ENCODE measurements at regions not wholly inside any gene's neighbourhood (a gene's known extent, or its start where the extent isn't known, plus 50 kb on each side); places are given as distances from the start of the nearest gene placed in this dataset.

DNA sequence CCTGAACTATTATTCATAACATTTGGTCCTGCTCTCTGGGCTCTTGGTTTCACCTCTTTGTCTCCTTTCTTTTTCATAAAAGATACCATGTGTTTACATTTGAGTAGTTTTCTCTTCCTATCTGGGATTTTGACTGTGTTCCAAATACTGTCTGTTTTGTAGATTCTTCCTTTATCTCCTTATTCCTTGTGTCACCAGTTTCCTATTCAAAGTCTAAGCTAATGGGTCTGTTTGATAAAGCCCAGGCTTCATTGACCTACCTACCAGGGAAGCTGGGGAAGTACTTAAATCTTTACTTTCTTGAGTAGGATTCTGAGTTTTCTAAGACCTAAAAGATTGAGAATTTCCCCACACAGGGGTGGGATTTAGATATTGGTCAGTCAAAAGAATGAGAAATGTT is 409.5 kb downstream of the RAPGEF2 start:
- TF ChIP-seq, protein P1, sequence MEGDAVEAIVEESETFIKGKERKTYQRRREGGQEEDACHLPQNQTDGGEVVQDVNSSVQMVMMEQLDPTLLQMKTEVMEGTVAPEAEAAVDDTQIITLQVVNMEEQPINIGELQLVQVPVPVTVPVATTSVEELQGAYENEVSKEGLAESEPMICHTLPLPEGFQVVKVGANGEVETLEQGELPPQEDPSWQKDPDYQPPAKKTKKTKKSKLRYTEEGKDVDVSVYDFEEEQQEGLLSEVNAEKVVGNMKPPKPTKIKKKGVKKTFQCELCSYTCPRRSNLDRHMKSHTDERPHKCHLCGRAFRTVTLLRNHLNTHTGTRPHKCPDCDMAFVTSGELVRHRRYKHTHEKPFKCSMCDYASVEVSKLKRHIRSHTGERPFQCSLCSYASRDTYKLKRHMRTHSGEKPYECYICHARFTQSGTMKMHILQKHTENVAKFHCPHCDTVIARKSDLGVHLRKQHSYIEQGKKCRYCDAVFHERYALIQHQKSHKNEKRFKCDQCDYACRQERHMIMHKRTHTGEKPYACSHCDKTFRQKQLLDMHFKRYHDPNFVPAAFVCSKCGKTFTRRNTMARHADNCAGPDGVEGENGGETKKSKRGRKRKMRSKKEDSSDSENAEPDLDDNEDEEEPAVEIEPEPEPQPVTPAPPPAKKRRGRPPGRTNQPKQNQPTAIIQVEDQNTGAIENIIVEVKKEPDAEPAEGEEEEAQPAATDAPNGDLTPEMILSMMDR (conservative IDR thresholded peaks at IDR 0.05; ENCODE audit: low read depth, low read length), result no peak
- TF ChIP-seq EZH2 (IDR thresholded peaks at IDR 0.05; ENCODE audit: borderline replicate concordance, low read depth, low read length, poor library complexity, severe bottlenecking), result no peak

Measured in A673 (cell line).